Activated T-helper 9 cell treated with anti-CD3 and anti-CD28 coated beads, Interleukin-2, amount 50 U/mL, for 16 hours (primary cell): ENCODE measurements at regions not wholly inside any gene's neighbourhood (a gene's known extent, or its start where the extent isn't known, plus 50 kb on each side); places are given as distances from the start of the nearest gene placed in this dataset.

ENCODE experiments used
- DNase-seq: peaks from one replicate; pipeline ENCODE4 v3.0.0-alpha.2; 2020; ENCODE audit warnings: low read depth

DNA sequence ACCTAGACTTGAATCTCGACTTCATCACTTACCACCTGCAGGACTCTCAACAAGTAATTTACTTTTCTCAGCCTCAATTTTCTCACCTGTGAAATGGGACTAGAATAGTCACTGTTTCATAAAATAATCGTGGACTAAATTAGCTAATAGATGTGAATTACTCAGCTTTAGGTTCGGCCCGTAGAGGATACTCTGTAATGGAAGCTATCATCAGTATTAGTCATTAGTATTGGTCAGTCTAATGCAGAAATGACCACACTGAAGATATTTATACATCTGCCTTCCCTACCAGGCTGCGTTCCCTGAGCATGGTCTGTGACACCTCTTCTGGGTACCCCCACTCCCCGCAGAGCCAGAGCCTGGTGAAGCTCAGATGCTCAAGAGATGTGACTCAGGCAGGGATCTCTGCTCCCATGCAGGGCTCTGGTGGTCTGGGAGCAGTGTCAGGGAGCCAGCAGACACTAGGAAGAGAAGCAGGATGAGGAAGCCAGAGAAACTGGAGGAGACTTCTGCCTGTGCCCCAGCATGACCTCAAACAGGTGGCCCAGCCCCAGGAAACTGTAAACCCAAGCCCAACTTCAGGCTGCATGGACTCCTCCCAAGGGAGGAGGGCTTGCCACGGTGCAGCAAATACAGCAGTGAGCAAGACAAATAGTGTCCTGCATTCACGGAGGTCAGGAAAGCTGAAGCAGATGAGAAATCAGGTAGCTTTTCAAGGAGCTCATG is 88.0 kb upstream of the E2F8 start:
- no peak for DNase-seq

DNA sequence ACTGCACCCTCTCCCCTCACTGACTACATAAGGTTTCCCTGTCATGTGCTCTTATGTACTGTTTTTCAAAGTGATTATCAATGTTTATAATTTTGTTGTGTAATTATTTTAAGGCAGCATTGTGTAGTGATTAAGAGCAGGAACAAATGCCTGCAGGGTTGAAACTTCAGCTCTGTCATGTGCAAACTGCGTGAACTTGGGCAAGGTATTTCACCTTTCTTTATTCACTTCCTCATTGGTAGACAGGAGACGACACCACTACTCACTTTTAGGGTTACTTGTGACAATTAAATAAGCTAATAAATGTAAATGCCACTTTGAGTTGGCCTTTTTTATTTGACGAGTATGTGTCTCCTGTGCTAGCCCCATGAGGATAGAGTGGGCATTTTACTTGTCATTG is 86.5 kb upstream of the E2F8 start:
- DNase-seq = no peak

DNA sequence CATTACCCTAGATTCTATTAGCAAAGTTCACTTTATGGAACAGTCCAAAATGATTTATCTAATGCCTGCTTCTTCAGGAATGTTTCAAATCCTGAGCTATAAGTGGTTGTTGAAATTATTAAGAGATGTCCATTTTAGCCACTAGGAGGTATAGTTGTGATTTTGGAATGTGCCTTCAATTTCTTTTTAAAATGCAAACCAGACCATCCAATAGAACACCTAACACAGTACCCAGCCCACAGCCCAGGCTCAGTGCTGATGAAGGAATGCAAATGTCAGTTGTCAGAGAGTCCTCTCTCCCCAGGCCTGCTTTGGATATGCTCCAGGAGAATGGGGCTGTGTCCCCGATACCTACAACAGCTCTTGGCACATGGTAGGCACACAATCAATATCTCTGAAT is 85.8 kb upstream of the E2F8 start:
- DNase-seq = no peak

DNA sequence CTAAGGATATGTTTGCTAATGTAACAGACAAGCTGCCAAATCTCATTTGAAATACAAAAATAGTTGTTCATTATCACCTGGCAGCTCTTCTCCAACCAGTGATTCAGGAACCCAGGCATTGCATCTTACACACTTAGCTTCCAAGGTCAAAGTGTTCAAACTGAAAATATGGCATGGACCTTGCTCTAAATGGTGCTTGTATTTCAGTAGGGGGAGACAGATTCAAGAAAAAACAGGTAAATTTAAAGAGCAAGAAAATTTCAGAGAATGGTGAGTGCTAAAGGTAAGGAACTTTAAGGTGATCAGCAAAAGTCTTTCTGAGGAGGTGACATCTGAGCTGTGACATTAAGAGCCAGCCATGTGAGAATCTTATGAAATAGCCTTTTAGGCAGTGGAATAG is 82.8 kb upstream of the E2F8 start:
- DNase-seq = no peak

DNA sequence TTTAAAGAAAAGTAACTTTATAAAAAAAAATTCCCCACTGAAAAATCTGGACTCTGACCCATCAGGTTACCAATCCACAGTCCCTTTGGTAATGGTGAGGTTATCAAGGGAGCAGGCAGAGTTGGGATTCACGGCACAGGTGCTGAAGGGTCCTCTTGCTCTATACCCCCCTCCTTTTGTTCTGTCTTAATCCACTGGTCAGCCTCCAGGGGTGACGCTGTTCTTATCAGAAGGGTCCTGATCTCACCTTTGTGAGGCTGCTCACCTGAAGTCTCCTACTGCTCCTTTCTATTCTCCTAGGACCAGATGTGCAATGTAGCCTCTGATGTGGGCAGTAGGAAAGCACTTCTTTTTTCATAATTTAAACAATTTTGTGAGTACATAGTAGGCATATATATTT is 80.6 kb upstream of the E2F8 start:
- no peak for DNase-seq

DNA sequence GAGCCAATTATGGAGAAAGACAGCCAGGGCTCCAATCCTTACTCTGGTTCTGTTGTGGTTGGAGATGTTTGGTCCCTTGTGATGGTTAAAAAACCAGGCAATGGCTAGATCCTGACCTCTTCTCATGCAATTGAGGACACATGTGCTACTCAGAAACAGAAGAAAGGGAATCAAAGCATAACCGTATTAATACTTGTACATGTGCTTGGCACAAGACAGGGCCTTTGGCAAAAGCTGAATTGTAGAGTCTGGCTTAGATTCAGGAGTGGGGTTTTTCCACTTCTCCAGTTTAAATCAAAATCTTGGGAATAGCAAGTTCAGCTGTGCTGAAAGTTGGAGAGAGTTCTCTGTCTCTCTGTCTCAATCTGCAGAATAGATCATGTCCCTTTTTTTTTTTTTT is 80.1 kb upstream of the E2F8 start:
- DNase-seq = no peak

DNA sequence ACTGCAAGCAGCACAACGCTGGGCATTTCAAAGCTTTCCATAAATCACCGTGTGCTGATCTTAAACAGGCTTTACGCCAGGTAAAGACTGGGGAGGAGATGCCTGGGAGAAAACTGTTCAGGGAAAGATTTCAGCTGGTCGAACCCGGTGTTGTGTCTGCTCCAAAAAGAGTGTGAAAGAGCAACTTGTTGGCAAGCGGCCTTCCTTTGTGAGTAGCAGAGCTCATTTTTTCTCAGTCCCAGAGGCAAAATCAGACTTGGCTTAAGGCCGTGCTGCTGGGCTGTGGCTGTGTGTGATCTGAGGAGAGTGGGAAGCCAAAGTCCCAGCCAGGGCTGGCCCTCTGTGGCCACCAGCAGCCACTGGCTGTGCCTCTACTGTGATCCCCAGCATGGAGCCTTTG is 75.7 kb upstream of the E2F8 start:
- no peak for DNase-seq

DNA sequence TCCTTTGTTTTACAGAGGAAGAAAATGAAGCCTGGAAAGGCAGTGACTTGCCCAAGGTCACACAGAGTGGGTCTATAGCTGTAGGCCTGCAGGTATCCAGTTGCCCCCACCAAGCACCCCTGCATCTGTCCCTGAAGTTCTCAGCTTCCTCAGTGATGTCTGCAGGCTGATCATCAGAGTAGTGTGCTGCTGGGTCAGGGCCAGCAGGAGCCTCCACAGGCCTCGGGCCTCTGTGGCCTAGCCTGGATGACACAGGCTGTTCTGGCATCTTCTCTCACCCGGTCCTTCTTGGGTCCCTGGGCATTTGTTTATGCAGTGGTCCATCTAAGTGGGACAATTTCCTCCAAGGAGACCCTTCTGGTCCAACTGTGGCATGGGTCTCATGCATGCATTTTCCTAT is 74.8 kb upstream of the E2F8 start:
- DNase-seq = no peak

DNA sequence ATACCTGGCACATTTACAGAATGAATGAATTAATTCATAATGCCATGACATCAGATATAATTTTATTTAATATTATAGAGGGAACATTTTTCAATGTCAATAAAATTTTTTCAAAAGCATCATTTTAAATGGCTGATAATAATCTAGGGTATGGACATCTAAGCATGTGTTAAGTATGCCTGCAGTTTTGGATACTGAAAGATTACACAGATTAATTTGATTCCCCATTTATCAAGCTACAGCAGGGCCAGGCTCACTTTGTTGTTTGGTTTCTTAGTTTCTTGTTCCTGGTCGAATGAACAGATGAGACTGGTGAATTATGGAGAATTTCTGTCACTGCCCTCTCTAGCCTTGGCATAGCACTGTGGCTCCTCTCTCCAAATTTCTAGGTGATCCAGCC is 72.4 kb upstream of the E2F8 start:
- no peak for DNase-seq

DNA sequence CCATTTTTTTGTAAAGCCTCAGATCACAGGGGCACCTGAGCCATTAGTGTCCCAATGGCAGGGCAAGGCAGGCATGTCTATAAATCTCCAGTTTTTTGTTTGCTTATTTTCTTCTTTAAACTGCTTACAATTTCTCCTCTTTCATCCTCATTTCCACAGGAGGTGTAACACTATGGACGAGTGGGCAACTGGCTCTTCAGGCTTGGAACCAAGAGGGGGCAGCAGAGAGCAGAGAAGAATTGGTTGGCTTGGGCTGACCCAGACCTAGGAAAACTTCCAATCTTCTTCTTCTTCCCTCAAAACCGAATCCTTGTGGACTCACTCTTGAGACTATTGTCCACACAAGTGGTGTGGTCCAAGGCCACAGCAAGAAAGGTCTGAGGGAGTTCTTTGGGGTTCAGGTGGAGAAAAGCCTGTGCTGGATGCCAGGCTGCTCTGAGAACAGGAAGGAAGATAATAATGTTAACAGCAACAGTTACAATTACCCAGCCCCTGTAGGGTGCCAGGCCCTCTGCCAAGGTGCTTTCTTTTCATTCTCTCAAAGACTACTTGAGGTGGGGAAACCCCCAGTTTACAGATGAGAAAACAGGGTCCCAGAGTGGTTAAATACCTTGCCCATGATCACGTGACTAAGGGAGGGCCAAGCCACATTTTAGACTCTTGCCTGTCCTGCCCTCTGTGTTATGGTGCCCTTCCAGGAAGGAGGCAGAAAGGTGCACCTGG is 70.7 kb upstream of the E2F8 start:
- DNase-seq = no peak

DNA sequence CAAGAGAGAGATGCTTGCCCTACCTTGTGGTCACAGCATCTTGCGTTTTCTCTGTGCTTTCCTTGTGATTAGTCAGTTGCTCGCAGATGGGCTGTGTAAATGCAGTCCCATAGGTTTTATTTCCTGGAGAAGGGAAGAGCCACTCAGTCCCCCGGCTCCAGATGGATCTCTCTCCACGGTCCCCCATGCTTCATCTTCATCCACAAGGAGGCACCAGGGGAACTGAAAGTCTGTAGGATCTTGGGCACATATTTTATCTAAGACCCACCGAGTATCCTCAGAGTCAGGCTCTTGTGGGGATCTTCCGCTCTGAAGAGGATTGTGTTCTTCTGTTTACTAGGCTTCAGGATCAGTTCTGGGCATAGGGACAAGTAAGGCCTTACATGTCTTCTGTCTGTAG is 66.8 kb upstream of the E2F8 start:
- no peak for DNase-seq

DNA sequence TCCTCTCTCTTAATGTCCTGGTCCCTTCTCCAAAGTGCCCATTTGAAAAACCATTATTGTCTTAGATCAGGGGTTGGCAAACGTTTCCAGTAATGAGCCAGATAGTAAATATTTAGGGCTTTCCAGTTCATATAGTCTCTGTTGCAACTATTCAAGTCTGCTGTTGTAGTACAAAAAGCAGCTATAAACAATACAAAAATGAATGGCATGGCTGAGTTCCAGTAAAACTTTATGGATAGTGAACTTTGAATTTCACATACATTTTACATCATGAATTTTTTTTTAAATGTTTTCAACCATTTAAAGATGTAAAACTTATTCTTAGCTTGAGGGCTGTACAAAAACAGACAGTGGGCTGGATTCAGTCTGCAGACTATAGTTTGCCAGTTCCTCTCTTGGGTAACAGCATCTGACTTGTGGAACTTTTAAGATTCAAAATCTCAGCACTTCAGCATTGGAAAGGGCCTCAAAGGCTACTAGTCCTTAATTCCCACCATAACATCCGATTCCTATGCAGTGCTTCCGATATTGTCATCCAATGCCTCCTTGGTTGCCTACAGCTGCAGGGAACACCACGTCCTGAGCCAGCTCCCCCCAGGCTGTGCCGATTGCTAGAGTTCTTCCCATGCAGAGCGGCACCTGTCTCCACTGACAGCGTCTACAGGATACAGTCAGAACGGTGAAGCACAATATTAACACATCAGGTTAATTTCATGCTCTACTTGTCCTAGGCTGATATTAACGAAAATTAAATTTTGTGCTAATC is 65.6 kb upstream of the E2F8 start:
- DNase-seq = no peak

DNA sequence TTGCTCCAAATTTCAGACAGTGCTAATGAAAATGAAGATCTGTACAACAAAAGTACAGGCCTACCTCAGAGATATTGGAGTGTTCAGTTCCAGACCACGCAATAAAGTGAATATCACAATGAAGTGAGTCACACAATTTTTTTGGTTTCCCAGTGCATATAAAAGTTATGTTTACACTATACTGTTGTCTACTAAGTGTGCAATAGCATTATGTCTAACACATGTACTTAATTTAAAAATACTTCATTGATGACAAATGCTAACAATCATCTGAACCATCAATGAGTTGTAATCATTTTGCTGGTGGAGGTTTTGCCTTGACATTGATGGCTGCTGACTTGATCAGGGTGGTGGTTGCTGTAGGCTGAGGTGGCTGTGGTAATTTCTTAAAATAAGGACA is 60.6 kb upstream of the E2F8 start:
- no peak for DNase-seq

DNA sequence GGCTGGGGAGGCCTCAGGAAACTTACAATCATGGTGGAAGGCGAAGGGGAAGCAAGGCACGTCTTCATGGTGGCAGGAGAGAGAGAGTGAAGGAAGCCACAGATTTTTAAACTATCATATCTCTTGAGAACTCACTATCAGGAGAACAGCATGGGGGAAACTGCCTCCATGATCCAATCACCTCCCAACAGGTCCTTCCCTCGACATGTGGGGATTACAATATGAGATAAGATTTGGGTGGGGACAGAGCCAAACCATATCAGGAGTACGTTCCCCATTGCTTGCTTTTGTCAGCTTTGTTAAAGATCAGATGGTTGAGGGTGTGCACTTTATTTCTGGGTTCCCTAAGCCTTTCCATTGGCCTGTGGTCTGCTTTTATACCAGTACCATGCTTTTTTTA is 53.7 kb upstream of the E2F8 start:
- no peak for DNase-seq

DNA sequence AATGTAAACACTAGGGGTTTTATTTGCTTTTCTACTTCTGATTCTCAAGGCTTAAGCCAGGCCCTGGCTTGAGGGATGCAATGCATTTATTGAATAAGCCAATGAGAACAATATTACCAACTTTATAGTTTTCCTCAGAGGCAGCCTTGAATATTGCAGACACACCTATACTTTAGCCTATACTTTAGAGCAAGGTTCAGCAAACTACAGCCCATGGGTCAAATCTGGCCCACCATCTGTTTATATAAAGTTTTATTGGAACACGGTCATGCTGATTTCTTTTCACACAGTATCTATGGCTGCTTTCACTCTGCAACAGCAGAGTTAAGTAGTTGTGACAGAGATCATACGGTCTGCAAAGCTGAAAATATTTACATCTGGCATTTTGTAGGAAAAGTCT is 50.3 kb upstream of the E2F8 start:
- DNase-seq = no peak
